Panc1 (cell line): ENCODE measurements at regions not wholly inside any gene's neighbourhood (a gene's known extent, or its start where the extent isn't known, plus 50 kb on each side); places are given as distances from the start of the nearest gene placed in this dataset.

Experiments used
- ATAC-seq: fragments of 200-7000 bp; cut with Tn5 transposase; 2 replicates; pipeline ENCODE4 v1.9.1; 2020; ENCODE audit warnings: mild to moderate bottlenecking, moderate library complexity
- BruUV-seq: library from RNA; stranded (reverse); fragments of 400-500 nt; replicated peaks from 2 replicates; lab custom pipeline; 2021; lab: Mats Ljungman, UMichigan
- CTCF ChIA-PET: fragments of 300-600 bp; sonication (Branson Sonifier 250); formaldehyde crosslinking; loops from one replicate; lab custom pipeline; 2022; ENCODE audit warnings: antibody characterized with exemption; lab: Charles Lee
- POLR2A ChIA-PET: fragments of 300-600 bp; sonication (Branson Sonifier 250); formaldehyde crosslinking; loops from one replicate; lab custom pipeline; 2022; ENCODE audit warnings: antibody characterized with exemption; lab: Charles Lee
- DNase-seq: peaks from one replicate; pipeline ENCODE4 v3.0.0-alpha.2; 2010; ENCODE audit warnings: low read depth, low spot score
- H3K27ac ChIP-seq: 2 replicates; pipeline ENCODE4 v1.5.1; 2011; ENCODE audit warnings: mild to moderate bottlenecking, low read length, inconsistent platforms
- H3K27me3 ChIP-seq: fragments of 200-500 bp; sonication (Bioruptor generic); 2 replicates; pipeline ENCODE4 v1.6.0; 2014; ENCODE audit warnings: low read length, inconsistent platforms; ENCODE audit not compliant: control insufficient read depth, insufficient read depth
- H3K36me3 ChIP-seq: fragments of 200-500 bp; sonication (Bioruptor generic); 2 replicates; pipeline ENCODE4 v1.5.1; 2014; ENCODE audit warnings: inconsistent platforms, mild to moderate bottlenecking, low read length, moderate library complexity; ENCODE audit not compliant: control insufficient read depth, insufficient read depth
- H3K4me1 ChIP-seq: 2 replicates; pipeline ENCODE4 v1.5.1; 2011; ENCODE audit warnings: inconsistent platforms, mild to moderate bottlenecking, low read length, moderate library complexity; ENCODE audit not compliant: control insufficient read depth, insufficient read depth
- H3K4me3 ChIP-seq, 2 experiments: 2 replicates each; pipeline ENCODE4 v1.5.1; 2011 to 2012; ENCODE audit warnings: low read depth in 2 of 2, low read length in 2 of 2, mild to moderate bottlenecking in 2 of 2, inconsistent platforms in 1 of 2, moderate library complexity in 1 of 2
- H3K9me3 ChIP-seq: fragments of 200-500 bp; sonication (Bioruptor generic); 2 replicates; pipeline ENCODE4 v1.5.1; 2014; ENCODE audit warnings: low read depth, mild to moderate bottlenecking, inconsistent platforms, low read length, moderate library complexity; ENCODE audit not compliant: control insufficient read depth, insufficient read depth
- CTCF ChIP-seq: fragments of 450-650 bp; IDR thresholded peaks from 2 replicates; pipeline ENCODE4 v1.5.1; 2017; ENCODE audit warnings: mild to moderate bottlenecking
- POLR2AphosphoS5 ChIP-seq: IDR thresholded peaks from 2 replicates; pipeline ENCODE4 v1.6.1; 2012; ENCODE audit warnings: mild to moderate bottlenecking, low read depth, low read length, moderate library complexity
- REST ChIP-seq, 2 experiments: IDR thresholded peaks; 2 replicates each; pipeline ENCODE4 v1.6.1; 2011 to 2012; ENCODE audit warnings: low read depth in 2 of 2, control low read depth in 1 of 2, low read length in 1 of 2, mild to moderate bottlenecking in 1 of 2, moderate library complexity in 1 of 2; ENCODE audit not compliant: insufficient read depth in 1 of 2
- SIN3A ChIP-seq: IDR thresholded peaks from 2 replicates; pipeline ENCODE4 v1.6.1; 2012; ENCODE audit warnings: low read depth, mild to moderate bottlenecking, low read length, moderate library complexity, borderline replicate concordance; ENCODE audit not compliant: insufficient read depth
- TCF7L2 ChIP-seq: IDR thresholded peaks from 2 replicates; pipeline ENCODE4 v1.6.1; 2011; ENCODE audit warnings: mild to moderate bottlenecking, low read depth, low read length, inconsistent platforms
- in situ Hi-C: cut with HindIII; loops from 2 replicates; pipeline ENCODE4 v1.10.0; 2016; ENCODE audit warnings: low sequenced_read_pairs, low pct_unique_long_range_greater_than_20kb
- intact Hi-C: fragments of 100-400 bp; cut with micrococcal nuclease; formaldehyde crosslinking; loops from one replicate; pipeline ENCODE4 v1.10.0; 2022; ENCODE audit not compliant: unreplicated experiment

GRCh38 chr18:53948991-53949390, 275.5 kb downstream of the MBD2 start:
- CTCF ChIA-PET: no interaction called here

GRCh38 chr18:53947092-53947640, 277.3 kb downstream of the MBD2 start:
- ATAC-seq: no peak
- no TSS peak for BruUV-seq
- DNase-seq: no peak
- no peaks in the 10 kb centered on the region for H3K4me1 ChIP-seq
- intact Hi-C loops (no loop called here), in situ Hi-C loops (no loop called here)
- no peaks in the 10 kb centered on the region for H3K27me3 ChIP-seq
- H3K9me3 ChIP-seq: no peaks in the 10 kb centered on the region
- H3K4me3 ChIP-seq: no peak overlapping the region
- ChIA-PET CTCF (no interaction called here), POLR2A (no interaction called here)
- no peak overlapping the region for H3K27ac ChIP-seq
- H3K36me3 ChIP-seq: no peaks in the 10 kb centered on the region
- no peak for TF ChIP-seq TCF7L2

More at GRCh38 chr18:53948991-53949390, 275.5 kb downstream of the MBD2 start:
- in situ Hi-C loops (no loop called here), intact Hi-C loops (no loop called here)
- TF ChIP-seq TCF7L2: no peak
- no peak for TF ChIP-seq REST (IDR thresholded peaks at IDR 0.05; ENCODE audit: insufficient read depth in 1 of 2, low read depth in 2 of 2, low read length in 1 of 2)
- TF ChIP-seq CTCF: no peak
- no peak for TF ChIP-seq SIN3A
- no peak for TF ChIP-seq POLR2AphosphoS5
- BruUV-seq: no TSS peak
- ATAC-seq (no peak), DNase-seq (no peak)
- Histone ChIP-seq H3K4me3 (no peak overlapping the region), H3K9me3 (no peaks in the 10 kb centered on the region), H3K4me1 (no peaks in the 10 kb centered on the region), H3K27me3 (no peaks in the 10 kb centered on the region), H3K27ac (no peak overlapping the region), H3K36me3 (no peaks in the 10 kb centered on the region)
- POLR2A ChIA-PET: no interaction called here

GRCh38 chr18:53946594-53946993, 277.9 kb downstream of the MBD2 start:
- DNase-seq: no peak
- ATAC-seq: no peak
- Histone ChIP-seq H3K4me3 (no peak overlapping the region), H3K4me1 (no peaks in the 10 kb centered on the region), H3K36me3 (no peaks in the 10 kb centered on the region), H3K27ac (no peak overlapping the region), H3K27me3 (no peaks in the 10 kb centered on the region), H3K9me3 (no peaks in the 10 kb centered on the region)
- in situ Hi-C loops (no loop called here), intact Hi-C loops (no loop called here)
- TF ChIP-seq POLR2AphosphoS5: no peak
- no peak for TF ChIP-seq CTCF
- no peak for TF ChIP-seq TCF7L2
- no peak for TF ChIP-seq SIN3A
- no peak for TF ChIP-seq REST (IDR thresholded peaks at IDR 0.05; ENCODE audit: insufficient read depth in 1 of 2, low read depth in 2 of 2, low read length in 1 of 2)
- POLR2A ChIA-PET: no interaction called here
- BruUV-seq: no TSS peak
- CTCF ChIA-PET: no interaction called here
